HepG2 (cell line): ENCODE measurements at regions not wholly inside any gene's neighbourhood (a gene's known extent, or its start where the extent isn't known, plus 50 kb on each side); places are given as distances from the start of the nearest gene placed in this dataset.

Source experiments
- FOXC1 ChIP-seq: sonication (generic); formaldehyde crosslinking; IDR thresholded peaks from 2 replicates; pipeline ENCODE4 v1.8.0; 2022; ENCODE audit warnings: mild to moderate bottlenecking, missing genetic modification reagents, borderline replicate concordance
- KDM6A ChIP-seq: IDR thresholded peaks from 2 replicates; pipeline ENCODE4 v1.6.1; 2016; ENCODE audit warnings: low read depth
- MYNN ChIP-seq: sonication (generic); formaldehyde crosslinking; IDR thresholded peaks from 2 replicates; pipeline ENCODE4 v1.4.0; 2020; ENCODE audit warnings: mild to moderate bottlenecking, low read depth, missing genetic modification reagents
- POLR2G ChIP-seq: fragments of 200-400 bp; formaldehyde crosslinking; IDR thresholded peaks from 2 replicates; pipeline ENCODE4 v1.6.1; 2018; ENCODE audit warnings: mild to moderate bottlenecking, low read depth, low read length, moderate library complexity
- SSRP1 ChIP-seq: IDR thresholded peaks from 2 replicates; pipeline ENCODE4 v1.6.1; 2016; ENCODE audit warnings: control low read depth
- TP53 ChIP-seq: sonication (generic); formaldehyde crosslinking; conservative IDR thresholded peaks from 2 replicates; pipeline ENCODE4 v1.4.0; 2020; ENCODE audit warnings: missing genetic modification reagents
- ZBTB20 ChIP-seq: sonication (generic); formaldehyde crosslinking; IDR thresholded peaks from 2 replicates; pipeline ENCODE4 v1.8.1; 2023; ENCODE audit warnings: missing genetic modification reagents, low read depth, mild to moderate bottlenecking, borderline replicate concordance
- ZNF101 ChIP-seq: sonication (generic); formaldehyde crosslinking; IDR thresholded peaks from 2 replicates; pipeline ENCODE4 v1.4.0; 2020; ENCODE audit warnings: mild to moderate bottlenecking, low read depth, missing genetic modification reagents, borderline replicate concordance
- ZNF792 ChIP-seq: IDR thresholded peaks from 2 replicates; pipeline ENCODE4 v1.6.1; 2016
- ZSCAN9 ChIP-seq: IDR thresholded peaks from 2 replicates; pipeline ENCODE4 v1.6.1; 2016; ENCODE audit warnings: borderline replicate concordance
- TF ChIP-seq, protein P1 (sequence below): sonication (generic); formaldehyde crosslinking; IDR thresholded peaks from 2 replicates; pipeline ENCODE4 v1.5.0; 2020; ENCODE audit warnings: mild to moderate bottlenecking, missing genetic modification reagents, borderline replicate concordance
- TF ChIP-seq, protein P2 (sequence below): sonication (generic); formaldehyde crosslinking; IDR thresholded peaks from 2 replicates; pipeline ENCODE4 v1.5.0; 2020; ENCODE audit warnings: missing genetic modification reagents
- TF ChIP-seq, protein P3 (sequence below): sonication (generic); formaldehyde crosslinking; IDR thresholded peaks from 2 replicates; pipeline ENCODE4 v1.5.0; 2020; ENCODE audit warnings: missing genetic modification reagents
- TF ChIP-seq, protein P4 (sequence below): sonication (generic); formaldehyde crosslinking; IDR thresholded peaks from 2 replicates; pipeline ENCODE4 v1.4.0; 2020; ENCODE audit warnings: missing genetic modification reagents
- TF ChIP-seq, protein P5 (sequence below): sonication (generic); formaldehyde crosslinking; IDR thresholded peaks from 2 replicates; pipeline ENCODE4 v1.9.0; 2021; ENCODE audit warnings: missing genetic modification reagents, mild to moderate bottlenecking, borderline replicate concordance

DNA sequence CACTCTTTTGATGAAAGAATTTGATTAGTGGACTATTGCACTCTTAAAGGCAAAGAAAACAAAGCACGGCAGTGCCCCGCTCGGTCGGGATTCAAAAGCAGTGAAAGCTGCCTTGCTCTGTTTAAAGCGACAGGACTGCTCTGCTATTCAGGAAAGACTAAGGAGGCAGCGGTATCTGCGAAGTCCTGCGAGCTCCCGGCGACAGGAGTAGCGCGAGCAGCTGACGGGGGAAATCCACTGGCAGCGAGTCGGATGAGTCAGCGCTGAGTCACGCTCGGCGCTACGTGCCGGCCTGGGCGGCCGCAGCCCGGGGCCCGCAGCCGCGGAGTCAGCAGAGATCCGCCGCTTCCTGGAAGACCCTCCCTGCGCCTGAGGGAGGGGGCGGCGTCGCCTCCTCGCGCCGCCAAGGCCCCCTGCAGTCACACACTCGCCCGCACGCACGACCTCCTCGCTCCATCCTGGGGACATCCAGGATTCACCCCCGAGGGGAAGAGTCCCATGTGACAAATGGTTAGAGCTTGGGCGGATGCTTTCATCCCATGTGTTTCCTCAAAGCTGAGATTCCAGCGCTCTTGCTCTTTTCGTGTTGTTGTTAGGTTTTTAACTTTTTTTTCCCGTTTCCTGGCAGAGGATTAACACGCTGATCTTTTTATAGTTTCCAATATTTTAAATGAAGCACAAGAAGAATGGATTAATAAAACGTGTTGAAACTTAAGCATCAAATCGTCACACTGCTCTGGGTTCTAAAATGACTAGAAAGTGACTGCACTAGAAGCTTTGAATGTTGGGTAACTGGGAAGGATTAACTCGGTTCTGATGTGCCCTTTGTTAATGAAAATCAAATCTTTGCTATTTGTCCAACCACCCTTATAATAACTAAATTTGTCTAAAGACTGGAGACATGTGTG is 102.5 kb downstream of the ARRDC3 start (continued):
- TF ChIP-seq, protein P1, sequence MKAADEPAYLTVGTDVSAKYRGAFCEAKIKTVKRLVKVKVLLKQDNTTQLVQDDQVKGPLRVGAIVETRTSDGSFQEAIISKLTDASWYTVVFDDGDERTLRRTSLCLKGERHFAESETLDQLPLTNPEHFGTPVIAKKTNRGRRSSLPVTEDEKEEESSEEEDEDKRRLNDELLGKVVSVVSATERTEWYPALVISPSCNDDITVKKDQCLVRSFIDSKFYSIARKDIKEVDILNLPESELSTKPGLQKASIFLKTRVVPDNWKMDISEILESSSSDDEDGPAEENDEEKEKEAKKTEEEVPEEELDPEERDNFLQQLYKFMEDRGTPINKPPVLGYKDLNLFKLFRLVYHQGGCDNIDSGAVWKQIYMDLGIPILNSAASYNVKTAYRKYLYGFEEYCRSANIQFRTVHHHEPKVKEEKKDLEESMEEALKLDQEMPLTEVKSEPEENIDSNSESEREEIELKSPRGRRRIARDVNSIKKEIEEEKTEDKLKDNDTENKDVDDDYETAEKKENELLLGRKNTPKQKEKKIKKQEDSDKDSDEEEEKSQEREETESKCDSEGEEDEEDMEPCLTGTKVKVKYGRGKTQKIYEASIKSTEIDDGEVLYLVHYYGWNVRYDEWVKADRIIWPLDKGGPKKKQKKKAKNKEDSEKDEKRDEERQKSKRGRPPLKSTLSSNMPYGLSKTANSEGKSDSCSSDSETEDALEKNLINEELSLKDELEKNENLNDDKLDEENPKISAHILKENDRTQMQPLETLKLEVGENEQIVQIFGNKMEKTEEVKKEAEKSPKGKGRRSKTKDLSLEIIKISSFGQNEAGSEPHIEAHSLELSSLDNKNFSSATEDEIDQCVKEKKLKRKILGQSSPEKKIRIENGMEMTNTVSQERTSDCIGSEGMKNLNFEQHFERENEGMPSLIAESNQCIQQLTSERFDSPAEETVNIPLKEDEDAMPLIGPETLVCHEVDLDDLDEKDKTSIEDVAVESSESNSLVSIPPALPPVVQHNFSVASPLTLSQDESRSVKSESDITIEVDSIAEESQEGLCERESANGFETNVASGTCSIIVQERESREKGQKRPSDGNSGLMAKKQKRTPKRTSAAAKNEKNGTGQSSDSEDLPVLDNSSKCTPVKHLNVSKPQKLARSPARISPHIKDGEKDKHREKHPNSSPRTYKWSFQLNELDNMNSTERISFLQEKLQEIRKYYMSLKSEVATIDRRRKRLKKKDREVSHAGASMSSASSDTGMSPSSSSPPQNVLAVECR (CRISPR knock-in tag): peak; percentile 95
- TF ChIP-seq MYNN (CRISPR knock-in tag) (no peak), SSRP1 (no peak), POLR2G (no peak), ZBTB20 (CRISPR knock-in tag) (no peak; the same call in 1 of the 2 replicates), KDM6A (no peak), ZSCAN9 (peak; percentile 74; the same call in 1 of the 2 replicates), FOXC1 (CRISPR knock-in tag) (peak; percentile 47; the same call in 1 of the 2 replicates), ZNF101 (CRISPR knock-in tag) (no peak), ZNF792 (CRISPR knock-in tag) (peak; percentile 53; the same call in 1 of the 2 replicates), TP53 (CRISPR knock-in tag) (0 out of 2 replicates have a peak, but pooled peaks have one; percentile 20)
- TF ChIP-seq, protein P2, sequence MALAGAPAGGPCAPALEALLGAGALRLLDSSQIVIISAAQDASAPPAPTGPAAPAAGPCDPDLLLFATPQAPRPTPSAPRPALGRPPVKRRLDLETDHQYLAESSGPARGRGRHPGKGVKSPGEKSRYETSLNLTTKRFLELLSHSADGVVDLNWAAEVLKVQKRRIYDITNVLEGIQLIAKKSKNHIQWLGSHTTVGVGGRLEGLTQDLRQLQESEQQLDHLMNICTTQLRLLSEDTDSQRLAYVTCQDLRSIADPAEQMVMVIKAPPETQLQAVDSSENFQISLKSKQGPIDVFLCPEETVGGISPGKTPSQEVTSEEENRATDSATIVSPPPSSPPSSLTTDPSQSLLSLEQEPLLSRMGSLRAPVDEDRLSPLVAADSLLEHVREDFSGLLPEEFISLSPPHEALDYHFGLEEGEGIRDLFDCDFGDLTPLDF: no peak
- TF ChIP-seq, protein P3, sequence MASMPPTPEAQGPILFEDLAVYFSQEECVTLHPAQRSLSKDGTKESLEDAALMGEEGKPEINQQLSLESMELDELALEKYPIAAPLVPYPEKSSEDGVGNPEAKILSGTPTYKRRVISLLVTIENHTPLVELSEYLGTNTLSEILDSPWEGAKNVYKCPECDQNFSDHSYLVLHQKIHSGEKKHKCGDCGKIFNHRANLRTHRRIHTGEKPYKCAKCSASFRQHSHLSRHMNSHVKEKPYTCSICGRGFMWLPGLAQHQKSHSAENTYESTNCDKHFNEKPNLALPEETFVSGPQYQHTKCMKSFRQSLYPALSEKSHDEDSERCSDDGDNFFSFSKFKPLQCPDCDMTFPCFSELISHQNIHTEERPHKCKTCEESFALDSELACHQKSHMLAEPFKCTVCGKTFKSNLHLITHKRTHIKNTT: no peak
- TF ChIP-seq, protein P4, sequence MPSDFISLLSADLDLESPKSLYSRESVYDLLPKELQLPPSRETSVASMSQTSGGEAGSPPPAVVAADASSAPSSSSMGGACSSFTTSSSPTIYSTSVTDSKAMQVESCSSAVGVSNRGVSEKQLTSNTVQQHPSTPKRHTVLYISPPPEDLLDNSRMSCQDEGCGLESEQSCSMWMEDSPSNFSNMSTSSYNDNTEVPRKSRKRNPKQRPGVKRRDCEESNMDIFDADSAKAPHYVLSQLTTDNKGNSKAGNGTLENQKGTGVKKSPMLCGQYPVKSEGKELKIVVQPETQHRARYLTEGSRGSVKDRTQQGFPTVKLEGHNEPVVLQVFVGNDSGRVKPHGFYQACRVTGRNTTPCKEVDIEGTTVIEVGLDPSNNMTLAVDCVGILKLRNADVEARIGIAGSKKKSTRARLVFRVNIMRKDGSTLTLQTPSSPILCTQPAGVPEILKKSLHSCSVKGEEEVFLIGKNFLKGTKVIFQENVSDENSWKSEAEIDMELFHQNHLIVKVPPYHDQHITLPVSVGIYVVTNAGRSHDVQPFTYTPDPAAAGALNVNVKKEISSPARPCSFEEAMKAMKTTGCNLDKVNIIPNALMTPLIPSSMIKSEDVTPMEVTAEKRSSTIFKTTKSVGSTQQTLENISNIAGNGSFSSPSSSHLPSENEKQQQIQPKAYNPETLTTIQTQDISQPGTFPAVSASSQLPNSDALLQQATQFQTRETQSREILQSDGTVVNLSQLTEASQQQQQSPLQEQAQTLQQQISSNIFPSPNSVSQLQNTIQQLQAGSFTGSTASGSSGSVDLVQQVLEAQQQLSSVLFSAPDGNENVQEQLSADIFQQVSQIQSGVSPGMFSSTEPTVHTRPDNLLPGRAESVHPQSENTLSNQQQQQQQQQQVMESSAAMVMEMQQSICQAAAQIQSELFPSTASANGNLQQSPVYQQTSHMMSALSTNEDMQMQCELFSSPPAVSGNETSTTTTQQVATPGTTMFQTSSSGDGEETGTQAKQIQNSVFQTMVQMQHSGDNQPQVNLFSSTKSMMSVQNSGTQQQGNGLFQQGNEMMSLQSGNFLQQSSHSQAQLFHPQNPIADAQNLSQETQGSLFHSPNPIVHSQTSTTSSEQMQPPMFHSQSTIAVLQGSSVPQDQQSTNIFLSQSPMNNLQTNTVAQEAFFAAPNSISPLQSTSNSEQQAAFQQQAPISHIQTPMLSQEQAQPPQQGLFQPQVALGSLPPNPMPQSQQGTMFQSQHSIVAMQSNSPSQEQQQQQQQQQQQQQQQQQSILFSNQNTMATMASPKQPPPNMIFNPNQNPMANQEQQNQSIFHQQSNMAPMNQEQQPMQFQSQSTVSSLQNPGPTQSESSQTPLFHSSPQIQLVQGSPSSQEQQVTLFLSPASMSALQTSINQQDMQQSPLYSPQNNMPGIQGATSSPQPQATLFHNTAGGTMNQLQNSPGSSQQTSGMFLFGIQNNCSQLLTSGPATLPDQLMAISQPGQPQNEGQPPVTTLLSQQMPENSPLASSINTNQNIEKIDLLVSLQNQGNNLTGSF (CRISPR knock-in tag): 0 out of 2 replicates have a peak, but pooled peaks have one; percentile 11
- TF ChIP-seq, protein P5, sequence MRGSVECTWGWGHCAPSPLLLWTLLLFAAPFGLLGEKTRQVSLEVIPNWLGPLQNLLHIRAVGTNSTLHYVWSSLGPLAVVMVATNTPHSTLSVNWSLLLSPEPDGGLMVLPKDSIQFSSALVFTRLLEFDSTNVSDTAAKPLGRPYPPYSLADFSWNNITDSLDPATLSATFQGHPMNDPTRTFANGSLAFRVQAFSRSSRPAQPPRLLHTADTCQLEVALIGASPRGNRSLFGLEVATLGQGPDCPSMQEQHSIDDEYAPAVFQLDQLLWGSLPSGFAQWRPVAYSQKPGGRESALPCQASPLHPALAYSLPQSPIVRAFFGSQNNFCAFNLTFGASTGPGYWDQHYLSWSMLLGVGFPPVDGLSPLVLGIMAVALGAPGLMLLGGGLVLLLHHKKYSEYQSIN (CRISPR knock-in tag): no peak
